GM21447 (cell line): ENCODE measurements at regions not wholly inside any gene's neighbourhood (a gene's known extent, or its start where the extent isn't known, plus 50 kb on each side); places are given as distances from the start of the nearest gene placed in this dataset.

ENCODE experiments used
- ATAC-seq: cut with Tn5 transposase; IDR thresholded peaks from one replicate; pipeline ENCODE4 v1.9.1; 2021; ENCODE audit not compliant: unreplicated experiment

GRCh38 chr3:106573605-106574004, 704.8 kb upstream of the CBLB start:
- ATAC-seq = no peak

- no peak for ATAC-seq
Measured at GRCh38 chr3:106575029-106575428, 706.2 kb upstream of the CBLB start.

GRCh38 chr3:106577241-106577640, 708.4 kb upstream of the CBLB start:
- ATAC-seq = no peak

- no peak for ATAC-seq
Measured at GRCh38 chr3:106578911-106579310, 710.1 kb upstream of the CBLB start.

GRCh38 chr3:106582151-106582550, 713.3 kb upstream of the CBLB start:
- no peak for ATAC-seq

GRCh38 chr3:106587551-106587950, 718.7 kb upstream of the CBLB start:
- ATAC-seq = no peak

- ATAC-seq = no peak
Measured at GRCh38 chr3:106588739-106589138, 719.9 kb upstream of the CBLB start.

GRCh38 chr3:106589311-106589942, 720.6 kb upstream of the CBLB start:
- ATAC-seq = no peak

- no peak for ATAC-seq
Measured at GRCh38 chr3:106590216-106590615, 721.4 kb upstream of the CBLB start.

GRCh38 chr3:106593381-106593780, 724.6 kb upstream of the CBLB start:
- ATAC-seq = no peak

- peak; percentile 86 for ATAC-seq
Measured at GRCh38 chr3:106609666-106610301, 741.0 kb upstream of the CBLB start.

GRCh38 chr3:106610362-106610959, 741.6 kb upstream of the CBLB start:
- peak; percentile 19 for ATAC-seq

- no peak for ATAC-seq
Measured at GRCh38 chr3:106611116-106611515, 742.3 kb upstream of the CBLB start.

- no peak for ATAC-seq
Measured at GRCh38 chr3:106611841-106612240, 743.0 kb upstream of the CBLB start.

- no peak for ATAC-seq
Measured at GRCh38 chr3:106616556-106616955, 747.7 kb upstream of the CBLB start.

GRCh38 chr3:106617276-106617675, 748.5 kb upstream of the CBLB start:
- no peak for ATAC-seq

GRCh38 chr3:106620646-106621045, 751.8 kb upstream of the CBLB start:
- ATAC-seq = no peak

- no peak for ATAC-seq
Measured at GRCh38 chr3:106624154-106624553, 753.1 kb upstream of the CCDC54 start.

- no peak for ATAC-seq
Measured at GRCh38 chr3:106628407-106628806, 748.8 kb upstream of the CCDC54 start.

GRCh38 chr3:106629215-106629832, 747.9 kb upstream of the CCDC54 start:
- ATAC-seq = peak; percentile 84

- ATAC-seq = no peak
Measured at GRCh38 chr3:106631373-106632108, 745.7 kb upstream of the CCDC54 start.
